ENCODE measurements at regions not wholly inside any gene's neighbourhood (a gene's known extent, or its start where the extent isn't known, plus 50 kb on each side); places are given as distances from the start of the nearest gene placed in this dataset.
"Not testable (repeated sequence)": the region's sequence is repeated elsewhere in the genome, so short reads cannot be mapped to it uniquely, and the experiment has no call there.

- DNase-seq (ENCODE audit: low read depth, low spot score), result no peak
These were observed 139.9 kb upstream of the ELL2 start for GRCh38 chr5:96101358-96102089.

- DNase-seq (ENCODE audit: low read depth, low spot score), result not testable (repeated sequence)
These were observed 135.8 kb upstream of the ELL2 start for GRCh38 chr5:96097488-96097887.

DNA sequence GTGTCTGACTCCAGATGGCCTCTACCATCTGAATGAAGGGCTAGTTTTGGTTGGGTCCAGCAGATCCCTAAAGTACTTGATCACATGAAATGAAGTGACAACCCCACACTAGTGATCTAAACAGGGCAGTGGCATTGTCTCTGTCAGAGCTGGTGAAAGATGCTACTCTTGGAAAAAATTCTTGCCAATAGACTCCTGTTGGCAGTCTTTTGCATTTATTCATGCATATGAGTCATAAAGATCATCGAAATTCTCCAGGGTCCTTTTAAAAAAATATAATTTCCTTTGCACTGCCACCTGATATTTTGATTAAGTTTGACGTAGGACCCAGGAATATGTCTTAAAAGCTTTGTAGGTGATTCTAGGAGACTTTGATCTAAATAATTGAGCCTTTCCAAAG, 135.1 kb upstream of the ELL2 start:
- no peak for DNase-seq (ENCODE audit: low read depth, low spot score)

GRCh38 chr5:96094904-96095303, 133.3 kb upstream of the ELL2 start:
- DNase-seq (ENCODE audit: low read depth, low spot score), result no peak

DNA sequence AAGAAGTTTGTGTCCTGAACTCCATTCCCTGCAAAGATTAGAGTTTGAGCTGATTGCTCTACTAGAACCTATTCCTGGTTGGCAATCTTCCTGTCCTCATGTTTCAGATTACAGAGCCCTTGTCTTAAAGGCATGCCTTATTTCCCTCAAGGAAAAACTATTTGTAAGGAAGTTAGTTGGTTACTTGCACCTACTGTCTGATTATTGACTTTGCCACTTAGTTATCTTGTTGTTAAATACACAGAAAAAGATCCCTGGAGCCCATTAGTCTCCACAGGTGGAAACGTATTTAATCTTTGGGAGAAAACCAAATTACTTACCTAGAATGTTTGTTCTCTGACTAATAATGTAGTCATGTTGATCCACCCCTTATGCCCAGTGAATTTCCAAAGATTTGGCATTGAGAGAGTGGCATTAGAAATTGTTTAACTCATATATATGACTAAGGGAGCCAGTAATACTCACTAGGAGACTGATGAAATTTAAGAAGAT, 132.3 kb upstream of the ELL2 start:
- DNase-seq (ENCODE audit: low read depth, low spot score), result no peak

GRCh38 chr5:96093340-96093739, 131.7 kb upstream of the ELL2 start:
- DNase-seq (ENCODE audit: low read depth, low spot score), result no peak

- no peak for DNase-seq (ENCODE audit: low read depth, low spot score)
These were observed 130.2 kb upstream of the ELL2 start for GRCh38 chr5:96091874-96092273.

- DNase-seq (ENCODE audit: low read depth, low spot score), result no peak
These were observed 128.6 kb upstream of the ELL2 start for GRCh38 chr5:96090215-96090614.

- DNase-seq (ENCODE audit: low read depth, low spot score), result no peak
These were observed 127.3 kb upstream of the ELL2 start for GRCh38 chr5:96088706-96089498.

- DNase-seq (ENCODE audit: low read depth, low spot score), result no peak
These were observed 126.3 kb upstream of the ELL2 start for GRCh38 chr5:96087939-96088338.

- no peak for DNase-seq (ENCODE audit: low read depth, low spot score)
These were observed 123.3 kb upstream of the ELL2 start for GRCh38 chr5:96084874-96085506.

GRCh38 chr5:96083361-96083881, 121.8 kb upstream of the ELL2 start:
- DNase-seq (ENCODE audit: low read depth, low spot score), result no peak

- DNase-seq (ENCODE audit: low read depth, low spot score), result no peak
These were observed 119.7 kb upstream of the ELL2 start for GRCh38 chr5:96081276-96081858.

- DNase-seq (ENCODE audit: low read depth, low spot score), result no peak
These were observed 118.9 kb upstream of the ELL2 start for GRCh38 chr5:96080557-96080956.

DNA sequence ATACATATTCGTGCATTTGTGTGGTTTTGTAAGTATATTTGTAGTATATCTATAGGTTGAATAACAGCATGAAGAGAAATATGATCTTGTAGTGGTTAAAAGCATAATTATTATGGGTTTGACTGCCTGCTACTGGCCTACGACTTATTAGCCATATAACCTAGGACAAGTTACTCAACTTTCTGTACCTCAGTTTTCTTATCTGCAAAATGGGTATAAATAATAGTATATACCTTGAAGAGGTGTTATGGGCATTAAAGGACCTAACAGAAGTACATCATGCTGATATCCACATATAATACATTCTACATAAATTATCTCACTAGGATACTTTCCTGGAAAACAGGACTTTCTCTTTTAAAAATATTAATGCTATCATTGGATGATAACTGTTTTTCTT, 118.3 kb upstream of the ELL2 start:
- DNase-seq (ENCODE audit: low read depth, low spot score), result no peak

DNA sequence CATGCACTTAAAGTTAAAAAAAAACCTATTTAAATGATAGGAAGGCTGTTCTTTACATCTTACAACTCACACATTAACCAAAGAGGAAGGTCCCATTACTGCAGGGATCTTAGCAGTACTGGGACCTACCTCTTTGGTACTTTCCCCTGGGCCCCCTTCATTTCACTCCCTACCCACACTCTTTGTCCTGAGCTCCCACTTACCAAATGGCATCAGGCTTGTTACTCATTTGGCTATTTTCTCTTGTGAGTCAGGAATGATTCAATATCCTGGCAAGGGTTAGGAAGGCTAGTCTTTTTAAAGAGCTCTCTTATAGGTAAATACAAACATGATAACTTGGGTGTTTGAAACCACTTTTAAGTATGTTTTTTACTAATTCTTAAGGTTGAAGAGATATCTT, 117.4 kb upstream of the ELL2 start:
- DNase-seq (ENCODE audit: low read depth, low spot score), result no peak

DNA sequence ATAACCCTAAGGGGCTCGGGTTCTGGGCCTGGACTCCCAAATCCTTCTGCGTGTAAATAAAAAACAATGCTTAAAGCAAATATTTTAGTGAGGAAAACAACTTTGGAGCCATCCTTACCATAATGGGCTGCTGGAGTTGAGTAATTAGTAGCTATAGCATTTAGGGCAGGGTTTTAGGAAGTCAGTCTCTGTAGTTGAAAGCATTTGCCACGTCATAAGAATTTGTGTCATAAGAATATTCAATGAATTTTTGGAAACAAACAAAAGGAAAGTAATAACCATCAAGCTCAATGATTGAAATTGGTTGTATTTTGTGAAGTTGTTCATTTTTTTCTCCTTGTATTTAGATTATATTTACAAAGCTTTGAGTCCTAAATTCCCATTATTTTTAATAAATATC, 114.8 kb upstream of the ELL2 start:
- no peak for DNase-seq (ENCODE audit: low read depth, low spot score)

DNA sequence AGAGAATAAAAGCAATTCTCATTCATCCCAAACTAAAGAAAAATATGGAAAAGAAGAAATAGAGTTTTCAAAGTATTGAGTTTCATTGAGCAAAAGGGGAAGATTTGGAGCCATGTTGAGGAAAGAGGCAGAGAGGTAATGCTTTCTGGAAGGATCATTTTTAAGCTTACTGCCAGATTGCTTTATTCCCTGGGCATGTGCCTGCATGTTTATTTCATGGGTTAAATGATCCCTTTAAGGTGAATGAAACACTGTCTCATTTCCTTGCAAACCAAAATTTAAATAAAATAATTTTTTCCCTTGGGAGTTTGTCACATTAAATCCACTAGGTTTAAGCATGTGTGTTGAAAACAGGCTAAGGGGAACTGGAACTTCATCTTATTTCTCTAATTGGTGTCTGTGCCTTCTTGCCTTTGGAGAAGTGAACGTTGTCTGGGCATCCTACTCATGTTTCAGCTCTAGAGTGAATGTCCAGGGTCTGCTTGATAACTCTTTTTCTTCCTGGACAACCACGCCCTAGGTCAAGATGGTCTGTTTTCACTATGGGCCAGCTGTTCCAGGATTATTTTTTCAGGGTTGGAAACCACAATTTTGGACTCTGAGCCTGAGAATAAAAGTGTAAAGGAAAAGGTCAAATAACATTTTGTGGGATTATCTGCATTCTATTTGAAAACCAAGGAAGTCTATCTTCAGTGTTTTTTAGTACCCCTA, 114.1 kb upstream of the ELL2 start:
- no peak for DNase-seq (ENCODE audit: low read depth, low spot score)

- no peak for DNase-seq (ENCODE audit: low read depth, low spot score)
These were observed 113.2 kb upstream of the ELL2 start for GRCh38 chr5:96074870-96075269.

GRCh38 chr5:96074460-96074859, 112.8 kb upstream of the ELL2 start:
- DNase-seq (ENCODE audit: low read depth, low spot score), result no peak

- DNase-seq (ENCODE audit: low read depth, low spot score), result no peak
These were observed 111.1 kb upstream of the ELL2 start for GRCh38 chr5:96072791-96073165.
